ENCODE measurements at regions not wholly inside any gene's neighbourhood (a gene's known extent, or its start where the extent isn't known, plus 50 kb on each side); places are given as distances from the start of the nearest gene placed in this dataset.
"Not testable (repeated sequence)": the region's sequence is repeated elsewhere in the genome, so short reads cannot be mapped to it uniquely, and the experiment has no call there.

DNA sequence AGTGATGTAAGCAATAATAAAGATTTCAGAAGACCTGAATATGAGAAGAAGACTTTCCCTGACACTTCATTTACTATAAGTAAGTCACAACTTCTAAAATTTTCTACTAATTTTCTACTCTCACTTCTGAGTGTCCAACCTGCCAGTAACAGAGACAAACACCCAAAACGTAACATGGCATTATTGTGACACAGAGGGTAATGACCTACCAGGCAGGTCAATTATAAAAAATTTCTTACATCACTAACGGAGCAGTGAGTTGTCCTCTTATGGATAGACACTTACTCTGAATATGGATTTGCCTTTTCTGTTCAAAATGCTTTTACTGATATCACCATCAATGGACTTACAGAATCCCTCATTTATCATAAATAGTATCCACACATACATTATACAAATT is 405.9 kb upstream of the MAGEB16 start:
- no peak for DNase-seq (ENCODE audit: insufficient read length, low spot score)
- FAIRE-seq: no peak
- TF ChIP-seq, protein P1, sequence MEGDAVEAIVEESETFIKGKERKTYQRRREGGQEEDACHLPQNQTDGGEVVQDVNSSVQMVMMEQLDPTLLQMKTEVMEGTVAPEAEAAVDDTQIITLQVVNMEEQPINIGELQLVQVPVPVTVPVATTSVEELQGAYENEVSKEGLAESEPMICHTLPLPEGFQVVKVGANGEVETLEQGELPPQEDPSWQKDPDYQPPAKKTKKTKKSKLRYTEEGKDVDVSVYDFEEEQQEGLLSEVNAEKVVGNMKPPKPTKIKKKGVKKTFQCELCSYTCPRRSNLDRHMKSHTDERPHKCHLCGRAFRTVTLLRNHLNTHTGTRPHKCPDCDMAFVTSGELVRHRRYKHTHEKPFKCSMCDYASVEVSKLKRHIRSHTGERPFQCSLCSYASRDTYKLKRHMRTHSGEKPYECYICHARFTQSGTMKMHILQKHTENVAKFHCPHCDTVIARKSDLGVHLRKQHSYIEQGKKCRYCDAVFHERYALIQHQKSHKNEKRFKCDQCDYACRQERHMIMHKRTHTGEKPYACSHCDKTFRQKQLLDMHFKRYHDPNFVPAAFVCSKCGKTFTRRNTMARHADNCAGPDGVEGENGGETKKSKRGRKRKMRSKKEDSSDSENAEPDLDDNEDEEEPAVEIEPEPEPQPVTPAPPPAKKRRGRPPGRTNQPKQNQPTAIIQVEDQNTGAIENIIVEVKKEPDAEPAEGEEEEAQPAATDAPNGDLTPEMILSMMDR (IDR thresholded peaks at IDR 0.05; ENCODE audit: insufficient read depth, missing control alignments): no peak

DNA sequence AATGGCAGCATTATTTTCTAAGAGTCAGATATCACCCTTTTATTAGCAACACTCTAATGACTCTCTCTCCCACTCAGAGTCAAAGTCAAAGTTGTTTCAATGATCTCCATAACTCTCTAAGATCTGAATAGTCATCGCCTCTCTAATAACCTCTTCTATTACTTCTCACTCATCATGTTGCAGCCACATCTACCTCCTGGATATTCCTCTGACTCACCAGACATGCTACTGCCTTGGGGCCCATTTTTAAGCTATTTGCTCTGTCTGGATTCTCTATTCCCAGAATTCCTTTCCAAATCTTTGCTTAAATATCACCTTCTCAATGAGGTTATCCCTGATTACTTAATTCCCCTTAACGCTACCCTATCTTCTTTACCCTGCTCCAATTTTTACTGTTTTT is 391.8 kb upstream of the MAGEB16 start:
- no peak for FAIRE-seq
- TF ChIP-seq, protein P1 (IDR thresholded peaks at IDR 0.05; ENCODE audit: insufficient read depth, missing control alignments): no peak
- no peak for DNase-seq (ENCODE audit: insufficient read length, low spot score)

DNA sequence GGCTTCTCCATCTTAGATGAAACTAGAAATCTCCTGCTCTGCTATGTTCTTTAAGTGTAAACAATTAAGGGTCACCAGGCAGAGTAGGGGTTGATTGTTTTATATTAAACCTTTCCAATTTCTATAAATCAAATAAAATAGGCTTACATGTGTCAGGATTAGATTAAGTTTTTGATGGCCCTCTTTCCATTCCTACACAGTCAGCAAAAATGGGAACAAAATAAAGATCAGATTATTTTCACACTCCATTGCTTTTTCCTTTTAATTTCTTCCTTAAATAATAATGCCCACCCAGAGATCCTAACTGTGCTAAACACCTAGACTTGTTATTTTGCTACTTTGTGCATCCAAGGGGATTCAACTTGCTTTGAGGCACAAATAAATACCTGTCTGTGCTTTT is 381.4 kb upstream of the MAGEB16 start:
- no peak for DNase-seq (ENCODE audit: insufficient read length, low spot score)
- FAIRE-seq: no peak
- TF ChIP-seq, protein P1 (IDR thresholded peaks at IDR 0.05; ENCODE audit: insufficient read depth, missing control alignments): no peak

DNA sequence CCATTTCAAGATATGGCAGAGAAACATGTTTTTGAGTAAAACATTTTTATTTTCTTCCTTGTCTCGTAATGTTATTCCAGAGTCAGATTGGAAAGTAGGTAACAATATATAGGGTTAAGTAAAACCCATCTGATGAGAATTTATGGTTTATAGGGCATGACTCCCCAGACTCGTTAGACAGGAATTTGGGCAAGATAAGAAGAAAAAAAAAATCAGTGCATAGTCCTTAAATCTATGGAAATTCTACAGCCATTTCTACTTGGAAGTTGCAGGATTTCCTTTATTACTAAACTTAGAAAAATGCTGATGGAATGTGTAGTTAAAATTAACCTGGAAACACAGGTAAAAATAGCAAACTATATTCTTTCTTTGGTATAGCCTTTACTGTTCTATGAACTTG is 366.1 kb upstream of the MAGEB16 start:
- TF ChIP-seq, protein P1 (IDR thresholded peaks at IDR 0.05; ENCODE audit: insufficient read depth, missing control alignments): no peak
- DNase-seq (ENCODE audit: insufficient read length, low spot score) (no peak), FAIRE-seq (no peak)

DNA sequence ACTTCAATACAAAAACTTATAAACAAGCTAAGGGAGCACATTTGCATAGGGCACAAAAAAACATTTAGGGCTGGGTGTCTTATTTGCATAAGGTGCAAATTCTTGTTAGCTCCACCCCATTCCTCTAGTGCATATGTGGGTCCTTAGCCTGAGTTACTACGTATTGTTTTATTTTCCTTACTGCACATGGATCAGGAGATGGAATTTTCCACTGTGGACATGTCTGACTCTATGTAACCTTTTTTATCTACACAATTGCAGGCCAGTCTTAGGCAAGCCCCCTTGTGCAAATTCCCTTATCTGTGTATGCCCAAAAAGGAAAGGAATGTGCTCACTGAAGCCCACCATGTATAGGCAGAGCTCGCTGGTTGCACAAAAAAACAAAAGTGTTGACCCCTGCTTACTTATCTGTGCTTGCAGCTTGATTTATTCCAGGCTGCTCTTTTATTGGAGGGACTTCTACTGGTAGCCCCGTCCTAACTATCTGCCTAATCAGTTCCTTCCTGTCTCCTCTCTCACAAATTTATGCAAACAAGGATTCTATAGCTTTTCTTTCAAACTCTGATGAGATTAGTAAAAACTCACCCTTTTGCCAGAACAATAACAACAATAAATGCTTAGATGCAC is 359.0 kb upstream of the MAGEB16 start:
- TF ChIP-seq, protein P1 (IDR thresholded peaks at IDR 0.05; ENCODE audit: insufficient read depth, missing control alignments): no peak
- FAIRE-seq (no peak), DNase-seq (ENCODE audit: insufficient read length, low spot score) (no peak)

DNA sequence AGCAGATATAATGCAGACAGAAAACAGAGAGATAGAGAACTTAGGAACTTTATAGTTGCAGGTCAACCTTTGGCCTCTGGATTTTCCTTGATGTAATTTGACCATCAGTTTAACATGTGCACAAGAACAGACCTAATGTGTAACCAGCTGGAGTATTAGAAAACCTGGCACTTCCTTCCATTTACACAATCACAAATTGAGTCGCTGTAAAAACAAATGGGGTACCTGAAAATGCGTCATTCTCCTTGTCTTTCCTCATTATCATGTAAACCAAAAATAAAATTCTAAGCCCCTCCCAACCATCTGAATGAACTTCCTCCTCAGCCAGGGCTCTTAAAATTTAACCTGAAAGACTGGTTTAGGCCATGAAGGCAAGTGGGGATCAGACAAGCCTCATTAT is 358.4 kb upstream of the MAGEB16 start:
- FAIRE-seq (no peak), DNase-seq (ENCODE audit: insufficient read length, low spot score) (no peak)
- TF ChIP-seq, protein P1 (IDR thresholded peaks at IDR 0.05; ENCODE audit: insufficient read depth, missing control alignments): no peak

DNA sequence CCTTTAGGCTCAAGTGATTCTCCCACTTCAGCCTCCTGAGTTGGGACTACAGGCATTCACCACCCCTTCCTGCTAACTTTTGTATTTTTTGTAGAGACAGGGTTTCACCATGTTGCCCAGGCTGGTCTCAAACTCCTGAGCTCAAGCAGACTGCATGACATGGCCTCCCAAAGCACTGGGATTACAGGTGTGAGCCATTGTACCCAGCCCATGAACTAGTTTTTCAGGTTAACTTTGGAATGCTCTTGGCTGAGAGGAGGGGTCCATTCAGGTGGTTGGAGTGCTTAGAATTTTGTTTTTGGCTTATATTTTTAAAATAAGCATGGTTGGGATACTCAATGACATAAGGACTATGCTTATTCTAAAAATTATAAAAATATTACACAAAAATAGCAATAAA is 355.7 kb upstream of the MAGEB16 start:
- TF ChIP-seq, protein P1 (IDR thresholded peaks at IDR 0.05; ENCODE audit: insufficient read depth, missing control alignments): no peak
- DNase-seq (ENCODE audit: insufficient read length, low spot score): no peak
- FAIRE-seq: no peak

DNA sequence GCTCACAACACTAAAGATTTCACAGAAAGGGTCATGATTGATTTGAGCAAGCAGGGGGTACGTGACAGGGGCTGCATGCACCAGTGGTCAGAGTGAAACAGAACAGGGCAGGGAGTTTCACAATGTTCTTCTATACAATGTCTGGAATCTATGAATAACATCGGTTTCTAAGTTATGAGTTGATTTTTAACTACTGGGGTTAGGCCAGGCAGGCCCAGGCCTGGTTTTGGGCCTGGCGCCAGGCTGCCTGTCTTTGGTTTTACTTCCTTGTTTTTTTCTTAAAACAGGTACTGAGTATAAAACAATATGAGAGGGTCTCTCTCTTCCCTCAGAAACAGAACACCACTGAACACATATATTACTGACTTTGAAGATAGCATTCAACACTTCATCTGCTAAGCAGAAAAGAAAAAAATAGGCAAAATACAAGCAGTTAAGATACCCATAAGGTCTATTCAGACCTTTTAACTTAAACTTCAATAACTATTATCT is 355.0 kb upstream of the MAGEB16 start:
- not testable (repeated sequence) for DNase-seq (ENCODE audit: insufficient read length, low spot score); FAIRE-seq
